ENCODE measurements at regions not wholly inside any gene's neighbourhood (a gene's known extent, or its start where the extent isn't known, plus 50 kb on each side); places are given as distances from the start of the nearest gene placed in this dataset.

DNA sequence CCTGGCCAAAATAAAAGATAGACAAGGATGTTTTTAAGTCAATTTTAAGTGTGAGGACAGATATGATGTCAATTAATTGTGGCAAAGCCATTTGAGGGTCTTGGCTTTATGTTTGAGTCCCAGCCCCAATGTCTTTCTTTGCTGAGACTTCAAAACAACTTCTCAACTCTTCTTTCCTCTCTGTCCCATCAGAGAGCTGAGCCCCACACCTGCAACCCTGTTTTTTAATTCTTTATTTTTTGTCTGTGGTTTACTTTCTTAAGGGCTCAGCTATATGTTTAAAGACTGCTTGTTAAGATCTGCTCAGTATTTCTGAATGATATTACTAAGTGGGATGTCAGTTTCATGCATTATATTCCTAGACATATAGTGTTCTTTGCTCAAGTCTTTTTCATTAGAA, 164.3 kb downstream of the HS3ST1 start (continued):
- TF ChIP-seq, protein P1, sequence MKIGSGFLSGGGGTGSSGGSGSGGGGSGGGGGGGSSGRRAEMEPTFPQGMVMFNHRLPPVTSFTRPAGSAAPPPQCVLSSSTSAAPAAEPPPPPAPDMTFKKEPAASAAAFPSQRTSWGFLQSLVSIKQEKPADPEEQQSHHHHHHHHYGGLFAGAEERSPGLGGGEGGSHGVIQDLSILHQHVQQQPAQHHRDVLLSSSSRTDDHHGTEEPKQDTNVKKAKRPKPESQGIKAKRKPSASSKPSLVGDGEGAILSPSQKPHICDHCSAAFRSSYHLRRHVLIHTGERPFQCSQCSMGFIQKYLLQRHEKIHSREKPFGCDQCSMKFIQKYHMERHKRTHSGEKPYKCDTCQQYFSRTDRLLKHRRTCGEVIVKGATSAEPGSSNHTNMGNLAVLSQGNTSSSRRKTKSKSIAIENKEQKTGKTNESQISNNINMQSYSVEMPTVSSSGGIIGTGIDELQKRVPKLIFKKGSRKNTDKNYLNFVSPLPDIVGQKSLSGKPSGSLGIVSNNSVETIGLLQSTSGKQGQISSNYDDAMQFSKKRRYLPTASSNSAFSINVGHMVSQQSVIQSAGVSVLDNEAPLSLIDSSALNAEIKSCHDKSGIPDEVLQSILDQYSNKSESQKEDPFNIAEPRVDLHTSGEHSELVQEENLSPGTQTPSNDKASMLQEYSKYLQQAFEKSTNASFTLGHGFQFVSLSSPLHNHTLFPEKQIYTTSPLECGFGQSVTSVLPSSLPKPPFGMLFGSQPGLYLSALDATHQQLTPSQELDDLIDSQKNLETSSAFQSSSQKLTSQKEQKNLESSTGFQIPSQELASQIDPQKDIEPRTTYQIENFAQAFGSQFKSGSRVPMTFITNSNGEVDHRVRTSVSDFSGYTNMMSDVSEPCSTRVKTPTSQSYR (CRISPR knock-in tag; IDR thresholded peaks at IDR 0.05): no peak
- TF ChIP-seq, protein P2, sequence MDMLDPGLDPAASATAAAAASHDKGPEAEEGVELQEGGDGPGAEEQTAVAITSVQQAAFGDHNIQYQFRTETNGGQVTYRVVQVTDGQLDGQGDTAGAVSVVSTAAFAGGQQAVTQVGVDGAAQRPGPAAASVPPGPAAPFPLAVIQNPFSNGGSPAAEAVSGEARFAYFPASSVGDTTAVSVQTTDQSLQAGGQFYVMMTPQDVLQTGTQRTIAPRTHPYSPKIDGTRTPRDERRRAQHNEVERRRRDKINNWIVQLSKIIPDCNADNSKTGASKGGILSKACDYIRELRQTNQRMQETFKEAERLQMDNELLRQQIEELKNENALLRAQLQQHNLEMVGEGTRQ (CRISPR knock-in tag; IDR thresholded peaks at IDR 0.05): no peak
- TF ChIP-seq, protein P3, sequence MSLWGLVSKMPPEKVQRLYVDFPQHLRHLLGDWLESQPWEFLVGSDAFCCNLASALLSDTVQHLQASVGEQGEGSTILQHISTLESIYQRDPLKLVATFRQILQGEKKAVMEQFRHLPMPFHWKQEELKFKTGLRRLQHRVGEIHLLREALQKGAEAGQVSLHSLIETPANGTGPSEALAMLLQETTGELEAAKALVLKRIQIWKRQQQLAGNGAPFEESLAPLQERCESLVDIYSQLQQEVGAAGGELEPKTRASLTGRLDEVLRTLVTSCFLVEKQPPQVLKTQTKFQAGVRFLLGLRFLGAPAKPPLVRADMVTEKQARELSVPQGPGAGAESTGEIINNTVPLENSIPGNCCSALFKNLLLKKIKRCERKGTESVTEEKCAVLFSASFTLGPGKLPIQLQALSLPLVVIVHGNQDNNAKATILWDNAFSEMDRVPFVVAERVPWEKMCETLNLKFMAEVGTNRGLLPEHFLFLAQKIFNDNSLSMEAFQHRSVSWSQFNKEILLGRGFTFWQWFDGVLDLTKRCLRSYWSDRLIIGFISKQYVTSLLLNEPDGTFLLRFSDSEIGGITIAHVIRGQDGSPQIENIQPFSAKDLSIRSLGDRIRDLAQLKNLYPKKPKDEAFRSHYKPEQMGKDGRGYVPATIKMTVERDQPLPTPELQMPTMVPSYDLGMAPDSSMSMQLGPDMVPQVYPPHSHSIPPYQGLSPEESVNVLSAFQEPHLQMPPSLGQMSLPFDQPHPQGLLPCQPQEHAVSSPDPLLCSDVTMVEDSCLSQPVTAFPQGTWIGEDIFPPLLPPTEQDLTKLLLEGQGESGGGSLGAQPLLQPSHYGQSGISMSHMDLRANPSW (CRISPR knock-in tag; conservative IDR thresholded peaks at IDR 0.05; ENCODE audit: low read depth): no peak
- TF ChIP-seq, protein P4, sequence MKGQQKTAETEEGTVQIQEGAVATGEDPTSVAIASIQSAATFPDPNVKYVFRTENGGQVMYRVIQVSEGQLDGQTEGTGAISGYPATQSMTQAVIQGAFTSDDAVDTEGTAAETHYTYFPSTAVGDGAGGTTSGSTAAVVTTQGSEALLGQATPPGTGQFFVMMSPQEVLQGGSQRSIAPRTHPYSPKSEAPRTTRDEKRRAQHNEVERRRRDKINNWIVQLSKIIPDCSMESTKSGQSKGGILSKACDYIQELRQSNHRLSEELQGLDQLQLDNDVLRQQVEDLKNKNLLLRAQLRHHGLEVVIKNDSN (CRISPR knock-in tag; IDR thresholded peaks at IDR 0.05): no peak
- TF ChIP-seq HMGA2 (CRISPR knock-in tag; IDR thresholded peaks at IDR 0.05): no peak
- TF ChIP-seq, protein P5, sequence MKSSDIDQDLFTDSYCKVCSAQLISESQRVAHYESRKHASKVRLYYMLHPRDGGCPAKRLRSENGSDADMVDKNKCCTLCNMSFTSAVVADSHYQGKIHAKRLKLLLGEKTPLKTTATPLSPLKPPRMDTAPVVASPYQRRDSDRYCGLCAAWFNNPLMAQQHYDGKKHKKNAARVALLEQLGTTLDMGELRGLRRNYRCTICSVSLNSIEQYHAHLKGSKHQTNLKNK (CRISPR knock-in tag; IDR thresholded peaks at IDR 0.05): no peak
- TF ChIP-seq TCF7 (CRISPR knock-in tag; IDR thresholded peaks at IDR 0.05; ENCODE audit: low read depth): no peak
- TF ChIP-seq, protein P6, sequence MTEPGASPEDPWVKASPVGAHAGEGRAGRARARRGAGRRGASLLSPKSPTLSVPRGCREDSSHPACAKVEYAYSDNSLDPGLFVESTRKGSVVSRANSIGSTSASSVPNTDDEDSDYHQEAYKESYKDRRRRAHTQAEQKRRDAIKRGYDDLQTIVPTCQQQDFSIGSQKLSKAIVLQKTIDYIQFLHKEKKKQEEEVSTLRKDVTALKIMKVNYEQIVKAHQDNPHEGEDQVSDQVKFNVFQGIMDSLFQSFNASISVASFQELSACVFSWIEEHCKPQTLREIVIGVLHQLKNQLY (CRISPR knock-in tag; IDR thresholded peaks at IDR 0.05): no peak
- TF ChIP-seq, protein P7, sequence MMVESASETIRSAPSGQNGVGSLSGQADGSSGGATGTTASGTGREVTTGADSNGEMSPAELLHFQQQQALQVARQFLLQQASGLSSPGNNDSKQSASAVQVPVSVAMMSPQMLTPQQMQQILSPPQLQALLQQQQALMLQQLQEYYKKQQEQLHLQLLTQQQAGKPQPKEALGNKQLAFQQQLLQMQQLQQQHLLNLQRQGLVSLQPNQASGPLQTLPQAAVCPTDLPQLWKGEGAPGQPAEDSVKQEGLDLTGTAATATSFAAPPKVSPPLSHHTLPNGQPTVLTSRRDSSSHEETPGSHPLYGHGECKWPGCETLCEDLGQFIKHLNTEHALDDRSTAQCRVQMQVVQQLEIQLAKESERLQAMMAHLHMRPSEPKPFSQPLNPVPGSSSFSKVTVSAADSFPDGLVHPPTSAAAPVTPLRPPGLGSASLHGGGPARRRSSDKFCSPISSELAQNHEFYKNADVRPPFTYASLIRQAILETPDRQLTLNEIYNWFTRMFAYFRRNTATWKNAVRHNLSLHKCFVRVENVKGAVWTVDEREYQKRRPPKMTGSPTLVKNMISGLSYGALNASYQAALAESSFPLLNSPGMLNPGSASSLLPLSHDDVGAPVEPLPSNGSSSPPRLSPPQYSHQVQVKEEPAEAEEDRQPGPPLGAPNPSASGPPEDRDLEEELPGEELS (CRISPR knock-in tag; IDR thresholded peaks at IDR 0.05): no peak

DNA sequence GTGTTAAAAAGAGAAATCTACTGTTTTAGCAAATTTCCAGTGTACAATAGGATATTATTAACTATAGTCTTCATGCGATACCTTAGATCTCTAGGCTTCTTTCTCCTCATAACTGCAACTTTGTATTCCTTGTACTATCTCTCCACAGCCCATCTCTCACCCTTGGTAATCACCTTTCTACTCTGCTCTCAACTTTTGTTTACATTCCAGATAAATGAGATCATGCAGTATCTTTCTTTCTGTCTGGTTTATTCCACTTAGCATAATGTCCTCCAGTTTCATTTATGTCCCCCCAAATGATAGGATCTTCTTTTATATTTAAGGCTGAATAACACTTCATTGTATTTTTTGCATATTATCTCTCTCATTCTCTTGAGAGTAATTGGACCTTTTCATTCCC, 165.5 kb downstream of the HS3ST1 start:
- no peak overlapping the region for H3K4me3 Mint-ChIP-seq
- ChIA-PET POLR2A (no interaction called here), CTCF (no interaction called here)
- TF ChIP-seq CREM (CRISPR knock-in tag; IDR thresholded peaks at IDR 0.05): no peak
- TF ChIP-seq, protein P8, sequence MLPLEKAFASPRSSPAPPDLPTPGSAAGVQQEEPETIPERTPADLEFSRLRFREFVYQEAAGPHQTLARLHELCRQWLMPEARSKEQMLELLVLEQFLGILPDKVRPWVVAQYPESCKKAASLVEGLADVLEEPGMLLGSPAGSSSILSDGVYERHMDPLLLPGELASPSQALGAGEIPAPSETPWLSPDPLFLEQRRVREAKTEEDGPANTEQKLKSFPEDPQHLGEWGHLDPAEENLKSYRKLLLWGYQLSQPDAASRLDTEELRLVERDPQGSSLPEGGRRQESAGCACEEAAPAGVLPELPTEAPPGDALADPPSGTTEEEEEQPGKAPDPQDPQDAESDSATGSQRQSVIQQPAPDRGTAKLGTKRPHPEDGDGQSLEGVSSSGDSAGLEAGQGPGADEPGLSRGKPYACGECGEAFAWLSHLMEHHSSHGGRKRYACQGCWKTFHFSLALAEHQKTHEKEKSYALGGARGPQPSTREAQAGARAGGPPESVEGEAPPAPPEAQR (CRISPR knock-in tag; IDR thresholded peaks at IDR 0.05): no peak
- no peak for TF ChIP-seq SOX15 (CRISPR knock-in tag; IDR thresholded peaks at IDR 0.05)
- TF ChIP-seq MYBL2 (CRISPR knock-in tag; IDR thresholded peaks at IDR 0.05): no peak
- TF ChIP-seq, protein P9, sequence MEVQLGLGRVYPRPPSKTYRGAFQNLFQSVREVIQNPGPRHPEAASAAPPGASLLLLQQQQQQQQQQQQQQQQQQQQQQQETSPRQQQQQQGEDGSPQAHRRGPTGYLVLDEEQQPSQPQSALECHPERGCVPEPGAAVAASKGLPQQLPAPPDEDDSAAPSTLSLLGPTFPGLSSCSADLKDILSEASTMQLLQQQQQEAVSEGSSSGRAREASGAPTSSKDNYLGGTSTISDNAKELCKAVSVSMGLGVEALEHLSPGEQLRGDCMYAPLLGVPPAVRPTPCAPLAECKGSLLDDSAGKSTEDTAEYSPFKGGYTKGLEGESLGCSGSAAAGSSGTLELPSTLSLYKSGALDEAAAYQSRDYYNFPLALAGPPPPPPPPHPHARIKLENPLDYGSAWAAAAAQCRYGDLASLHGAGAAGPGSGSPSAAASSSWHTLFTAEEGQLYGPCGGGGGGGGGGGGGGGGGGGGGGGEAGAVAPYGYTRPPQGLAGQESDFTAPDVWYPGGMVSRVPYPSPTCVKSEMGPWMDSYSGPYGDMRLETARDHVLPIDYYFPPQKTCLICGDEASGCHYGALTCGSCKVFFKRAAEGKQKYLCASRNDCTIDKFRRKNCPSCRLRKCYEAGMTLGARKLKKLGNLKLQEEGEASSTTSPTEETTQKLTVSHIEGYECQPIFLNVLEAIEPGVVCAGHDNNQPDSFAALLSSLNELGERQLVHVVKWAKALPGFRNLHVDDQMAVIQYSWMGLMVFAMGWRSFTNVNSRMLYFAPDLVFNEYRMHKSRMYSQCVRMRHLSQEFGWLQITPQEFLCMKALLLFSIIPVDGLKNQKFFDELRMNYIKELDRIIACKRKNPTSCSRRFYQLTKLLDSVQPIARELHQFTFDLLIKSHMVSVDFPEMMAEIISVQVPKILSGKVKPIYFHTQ (CRISPR knock-in tag; IDR thresholded peaks at IDR 0.05): no peak
- TF ChIP-seq SMAD4 (CRISPR knock-in tag; IDR thresholded peaks at IDR 0.05): no peak
- TF ChIP-seq TEAD4 (CRISPR knock-in tag; IDR thresholded peaks at IDR 0.05): no peak
- no peak for TF ChIP-seq ZBTB21 (CRISPR knock-in tag; IDR thresholded peaks at IDR 0.05; ENCODE audit: borderline replicate concordance)
- ATAC-seq (no peak), DNase-seq (ENCODE audit: low spot score) (no peak)
- no peaks in the 10 kb centered on the region for H3K27me3 Mint-ChIP-seq (ENCODE audit: low read depth)
- no peak overlapping the region for H3K27ac Mint-ChIP-seq
- H3K9me3 Mint-ChIP-seq: peaks cover 77% of the 10 kb centered on the region
- H3K36me3 Mint-ChIP-seq: peaks cover 63% of the 10 kb centered on the region
- H3K4me1 Mint-ChIP-seq: peaks cover 9% of the 10 kb centered on the region
